Fibroblast of lung (primary cell): ENCODE measurements at regions not wholly inside any gene's neighbourhood (a gene's known extent, or its start where the extent isn't known, plus 50 kb on each side); places are given as distances from the start of the nearest gene placed in this dataset.

Experiments
- EZH2 ChIP-seq: IDR thresholded peaks from 2 replicates; pipeline ENCODE4 v1.5.1; 2012; ENCODE audit warnings: low read length, control low read depth, mild to moderate bottlenecking; ENCODE audit errors: missing control alignments
- TF ChIP-seq, protein P1 (sequence below), 2 donors: IDR thresholded peaks in 1 of 2; conservative IDR thresholded peaks in 1 of 2; 1 replicate in 1 of 2; 2 replicates in 1 of 2; pipeline ENCODE4 v1.5.1; 2011 to 2012; ENCODE audit warnings: low read length in 2 of 2, control low read depth in 1 of 2, inconsistent platforms in 1 of 2, low read depth in 1 of 2, mild to moderate bottlenecking in 1 of 2

DNA sequence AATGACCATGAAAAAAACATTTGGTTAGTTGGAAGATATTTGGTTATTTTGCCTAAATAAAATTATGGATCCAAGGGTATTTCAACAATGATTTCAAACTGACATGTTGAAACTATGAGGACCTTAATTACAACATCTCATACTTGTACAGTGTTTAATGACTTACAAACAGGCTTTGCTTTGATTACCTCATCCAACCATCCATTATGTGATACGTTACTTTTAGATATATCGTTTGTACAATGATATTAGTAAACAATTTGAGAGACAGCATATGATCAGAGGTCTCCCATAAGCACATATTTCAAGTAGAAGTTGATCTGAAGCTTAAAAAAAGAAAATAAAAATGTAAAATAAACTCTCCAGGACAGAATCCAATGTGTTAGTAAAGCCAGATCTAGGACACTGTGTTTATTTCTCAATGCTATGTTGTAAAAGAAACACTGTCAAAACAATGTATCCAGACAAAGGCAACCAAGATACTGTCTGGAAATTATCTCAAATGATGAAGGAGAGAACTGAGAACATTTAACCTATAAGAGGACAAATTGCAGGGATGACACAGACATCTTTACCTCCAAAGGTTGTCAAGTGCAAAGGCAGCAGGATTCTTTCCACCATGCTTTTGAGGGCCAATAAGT lies 116.0 kb upstream of the TARS1 start:
- TF ChIP-seq, protein P1, sequence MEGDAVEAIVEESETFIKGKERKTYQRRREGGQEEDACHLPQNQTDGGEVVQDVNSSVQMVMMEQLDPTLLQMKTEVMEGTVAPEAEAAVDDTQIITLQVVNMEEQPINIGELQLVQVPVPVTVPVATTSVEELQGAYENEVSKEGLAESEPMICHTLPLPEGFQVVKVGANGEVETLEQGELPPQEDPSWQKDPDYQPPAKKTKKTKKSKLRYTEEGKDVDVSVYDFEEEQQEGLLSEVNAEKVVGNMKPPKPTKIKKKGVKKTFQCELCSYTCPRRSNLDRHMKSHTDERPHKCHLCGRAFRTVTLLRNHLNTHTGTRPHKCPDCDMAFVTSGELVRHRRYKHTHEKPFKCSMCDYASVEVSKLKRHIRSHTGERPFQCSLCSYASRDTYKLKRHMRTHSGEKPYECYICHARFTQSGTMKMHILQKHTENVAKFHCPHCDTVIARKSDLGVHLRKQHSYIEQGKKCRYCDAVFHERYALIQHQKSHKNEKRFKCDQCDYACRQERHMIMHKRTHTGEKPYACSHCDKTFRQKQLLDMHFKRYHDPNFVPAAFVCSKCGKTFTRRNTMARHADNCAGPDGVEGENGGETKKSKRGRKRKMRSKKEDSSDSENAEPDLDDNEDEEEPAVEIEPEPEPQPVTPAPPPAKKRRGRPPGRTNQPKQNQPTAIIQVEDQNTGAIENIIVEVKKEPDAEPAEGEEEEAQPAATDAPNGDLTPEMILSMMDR (conservative IDR thresholded peaks at IDR 0.05 in 1 of 2, IDR thresholded peaks at IDR 0.05 in 1 of 2; ENCODE audit: low read depth in 1 of 2, low read length in 2 of 2): no peak
- TF ChIP-seq EZH2: no peak
